HG03460 (cell line): ENCODE measurements at regions not wholly inside any gene's neighbourhood (a gene's known extent, or its start where the extent isn't known, plus 50 kb on each side); places are given as distances from the start of the nearest gene placed in this dataset.
"Not testable (repeated sequence)": the region's sequence is repeated elsewhere in the genome, so short reads cannot be mapped to it uniquely, and the experiment has no call there.

Experiments
- ATAC-seq: cut with Tn5 transposase; IDR thresholded peaks from one replicate; pipeline ENCODE4 v1.9.1; 2021; ENCODE audit not compliant: unreplicated experiment

DNA sequence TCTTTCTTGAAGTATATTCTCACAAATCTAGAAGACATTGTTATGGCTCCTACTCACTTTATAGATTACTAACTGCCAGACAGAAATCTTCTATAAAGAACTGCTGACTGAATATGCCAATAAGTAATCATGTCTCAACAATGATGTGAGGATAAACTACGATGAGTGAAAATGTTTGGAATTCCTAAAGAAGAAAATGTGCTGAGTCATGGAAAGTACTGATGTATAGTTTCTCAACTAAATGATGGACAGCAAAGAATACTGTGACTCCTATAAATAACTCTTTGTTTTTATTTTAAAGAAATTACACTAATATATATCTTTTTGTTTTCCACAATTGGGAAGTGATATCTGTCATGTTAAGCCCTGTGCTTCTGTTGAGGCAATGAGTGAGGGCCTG, 232.9 kb downstream of the LNPK start:
- no peak for ATAC-seq

DNA sequence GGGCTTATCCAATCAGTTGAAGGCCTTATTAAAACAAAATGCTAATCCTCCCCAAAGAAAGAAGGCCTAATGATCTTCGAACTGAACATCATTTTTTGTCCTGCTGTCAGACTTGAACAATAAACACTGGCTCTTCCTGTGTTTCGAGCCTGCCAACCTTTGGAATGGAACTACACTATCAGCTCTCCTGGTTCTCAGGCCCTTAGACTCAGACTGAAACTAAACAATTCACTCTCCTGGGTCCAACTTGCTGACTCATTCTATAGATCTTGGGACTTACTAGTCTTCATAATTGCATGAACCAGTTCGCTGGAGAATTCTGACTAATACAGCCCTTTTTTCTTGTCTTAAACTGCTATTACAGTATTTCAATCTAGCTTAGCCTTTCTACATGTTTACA, 235.2 kb downstream of the LNPK start:
- ATAC-seq, result no peak

GRCh38 chr2:175755656-175756386, 246.2 kb downstream of the LNPK start:
- ATAC-seq, result no peak

- no peak for ATAC-seq
Measured at GRCh38 chr2:175755169-175755568, 246.9 kb downstream of the LNPK start.

GRCh38 chr2:175750195-175750594, 251.9 kb downstream of the LNPK start:
- no peak for ATAC-seq

DNA sequence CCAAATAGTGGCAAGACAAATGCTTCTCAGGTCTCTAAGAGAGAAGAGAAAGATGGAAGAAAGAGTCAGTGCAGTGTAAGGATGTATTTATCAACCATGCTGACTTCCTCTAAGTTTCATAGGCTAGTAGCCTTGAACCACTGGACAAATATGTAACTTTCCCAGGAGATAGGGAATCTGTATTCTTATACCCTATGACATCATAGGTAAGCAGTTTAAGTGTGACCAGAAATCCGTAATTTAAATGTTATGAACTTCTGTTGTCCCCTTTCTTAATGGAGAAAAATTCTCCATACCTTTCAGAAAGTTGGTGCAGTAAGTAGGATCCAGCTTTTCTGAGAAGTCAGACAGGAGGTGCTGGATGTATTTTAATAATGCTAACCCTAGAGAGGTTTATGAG, 256.2 kb downstream of the LNPK start:
- ATAC-seq, result no peak

GRCh38 chr2:175744000-175744399, 258.1 kb downstream of the LNPK start:
- no peak for ATAC-seq

- no peak for ATAC-seq
Measured at GRCh38 chr2:175743011-175743410, 259.1 kb downstream of the LNPK start.

DNA sequence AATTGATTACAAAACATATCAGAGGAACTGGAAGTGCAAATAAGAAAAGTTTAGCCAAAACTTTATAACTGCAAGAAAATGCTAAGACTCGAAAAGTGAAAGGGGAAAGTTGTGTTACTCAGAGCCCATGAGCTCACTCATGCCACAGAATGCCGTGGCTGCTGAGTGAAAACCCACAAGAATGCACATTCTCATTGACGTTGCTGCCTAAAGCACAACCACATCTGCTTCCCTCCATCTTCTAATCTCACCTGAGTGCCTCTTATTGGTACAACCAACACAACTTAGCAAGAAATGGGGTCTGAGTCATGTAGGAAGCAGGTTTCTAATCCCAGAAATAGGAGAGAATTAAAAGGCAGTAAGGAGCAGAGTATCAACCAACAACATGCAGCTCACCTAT, 259.7 kb downstream of the LNPK start:
- ATAC-seq, result no peak

- no peak for ATAC-seq
Measured at GRCh38 chr2:175741164-175741563, 260.9 kb downstream of the LNPK start.

DNA sequence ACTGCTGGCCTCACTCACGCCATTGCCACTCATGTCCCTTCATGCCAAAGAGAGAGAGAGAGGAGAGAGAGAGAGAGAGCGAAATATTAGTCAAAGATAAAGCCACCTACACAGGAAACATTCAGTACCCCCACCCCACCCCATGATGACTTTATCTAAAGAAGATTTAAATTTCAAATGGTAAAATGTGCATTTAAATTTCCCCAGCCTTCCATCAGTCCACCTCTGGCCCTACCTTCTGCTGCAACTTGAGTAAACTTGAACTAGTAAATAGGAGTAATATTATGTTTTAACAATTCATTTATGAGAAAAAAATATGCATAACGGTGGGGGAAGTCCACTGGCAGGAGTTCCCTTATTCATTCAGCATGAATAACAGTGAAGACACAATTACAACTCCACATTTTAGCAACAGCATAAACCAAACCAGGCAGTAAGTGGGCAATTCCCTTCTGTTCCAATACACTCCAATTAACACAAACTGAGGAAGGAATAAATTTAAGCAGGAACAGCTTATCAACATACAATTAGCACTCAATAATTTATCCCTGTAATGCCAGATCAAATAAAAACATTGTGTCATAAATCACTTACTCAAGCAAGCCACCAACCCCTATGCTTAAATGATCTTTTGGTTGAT, 264.2 kb downstream of the LNPK start:
- no peak for ATAC-seq

- no peak for ATAC-seq
Measured at GRCh38 chr2:175734686-175735085, 267.4 kb downstream of the LNPK start.

DNA sequence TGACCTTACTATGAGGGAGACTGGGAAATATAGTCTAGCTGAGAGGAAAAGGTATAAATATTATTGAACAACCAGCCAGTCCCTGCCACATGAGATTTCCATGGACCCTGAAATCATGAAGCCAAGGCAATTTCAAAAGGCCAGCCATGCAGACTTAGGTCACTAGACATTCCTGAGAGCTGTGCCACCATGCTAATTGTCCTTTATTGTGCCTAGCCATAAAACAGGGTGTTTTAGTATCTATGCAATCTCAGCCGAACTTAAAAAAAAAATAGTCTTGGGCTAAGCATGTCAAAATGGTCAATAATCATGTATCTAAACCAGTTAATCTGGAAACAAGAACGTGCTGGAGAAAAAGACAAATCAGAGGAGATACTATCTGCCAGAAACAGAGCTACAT, 269.5 kb downstream of the LNPK start:
- no peak for ATAC-seq

DNA sequence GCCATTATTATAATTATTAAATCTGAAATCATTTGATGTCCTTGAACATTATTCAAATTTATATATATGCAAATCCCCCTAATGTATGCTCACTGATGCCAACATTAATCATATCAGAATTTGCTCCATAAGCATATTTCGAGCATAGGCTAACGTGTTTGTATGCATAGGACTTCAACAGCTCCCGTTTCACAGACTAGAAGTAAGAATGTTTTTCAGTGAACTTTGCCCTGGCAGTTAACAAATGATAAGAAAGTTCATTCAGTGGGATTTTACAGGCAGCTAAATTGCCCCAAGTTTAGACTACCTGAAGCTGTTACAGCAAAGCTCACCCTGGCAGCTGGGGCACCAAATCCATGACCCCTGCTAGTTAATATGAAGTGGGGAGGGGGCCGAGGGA, 272.0 kb downstream of the LNPK start:
- no peak for ATAC-seq

DNA sequence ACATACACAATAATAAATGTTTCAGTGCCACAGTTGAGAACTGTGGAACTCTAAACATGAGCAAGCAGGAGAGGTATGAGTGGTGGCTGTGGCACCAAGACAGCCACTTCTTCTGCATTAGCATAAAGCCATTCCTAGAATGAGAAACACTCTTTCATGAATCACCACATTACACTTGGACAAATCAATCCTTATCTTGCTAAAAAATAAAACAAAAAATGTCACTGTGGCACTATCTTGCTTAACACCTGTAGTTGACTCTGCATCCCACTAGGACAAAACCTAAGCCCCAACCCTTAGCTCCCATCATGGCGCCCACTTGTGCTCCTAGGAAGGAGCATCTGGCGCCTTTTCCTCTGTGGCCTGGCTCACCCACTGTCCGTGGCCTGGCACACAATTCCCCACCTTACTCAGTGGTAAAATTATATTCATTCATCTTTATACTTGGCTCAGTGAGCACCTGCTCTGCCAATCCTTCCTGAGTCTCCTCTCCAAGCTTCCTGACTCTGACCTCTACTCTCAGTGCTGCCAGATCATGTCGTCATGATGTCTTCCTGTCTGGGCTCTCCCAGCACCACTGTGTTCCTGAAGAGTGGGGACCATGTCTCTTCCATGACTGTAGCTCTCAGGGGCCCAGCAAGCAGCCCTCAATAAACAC, 272.9 kb downstream of the LNPK start:
- no peak for ATAC-seq

GRCh38 chr2:175728032-175728431, 274.0 kb downstream of the LNPK start:
- ATAC-seq, result no peak

- no peak for ATAC-seq
Measured at GRCh38 chr2:175726223-175726622, 275.8 kb downstream of the LNPK start.

DNA sequence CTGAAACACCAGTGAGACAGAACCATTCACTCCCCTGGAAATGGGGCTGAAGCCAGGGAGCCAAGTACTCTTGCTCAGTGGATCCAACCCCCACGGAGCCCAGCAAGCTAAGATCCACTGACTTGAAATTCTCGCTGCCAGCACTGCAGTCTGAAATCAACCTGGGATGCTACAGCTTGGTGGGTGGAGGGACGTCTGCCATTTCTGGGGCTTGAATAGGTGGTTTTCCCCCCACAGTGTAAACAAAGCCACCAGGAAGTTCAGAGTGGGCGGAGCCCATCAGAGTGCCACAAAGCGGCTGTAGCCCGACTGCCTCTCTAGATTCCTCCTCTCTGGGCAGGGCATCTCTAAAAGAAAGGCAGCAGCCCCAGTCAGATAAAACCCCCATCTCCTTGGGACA, 292.8 kb downstream of the LNPK start:
- no peak for ATAC-seq

- no peak for ATAC-seq
Measured at GRCh38 chr2:175707322-175707721, 294.7 kb downstream of the LNPK start.

DNA sequence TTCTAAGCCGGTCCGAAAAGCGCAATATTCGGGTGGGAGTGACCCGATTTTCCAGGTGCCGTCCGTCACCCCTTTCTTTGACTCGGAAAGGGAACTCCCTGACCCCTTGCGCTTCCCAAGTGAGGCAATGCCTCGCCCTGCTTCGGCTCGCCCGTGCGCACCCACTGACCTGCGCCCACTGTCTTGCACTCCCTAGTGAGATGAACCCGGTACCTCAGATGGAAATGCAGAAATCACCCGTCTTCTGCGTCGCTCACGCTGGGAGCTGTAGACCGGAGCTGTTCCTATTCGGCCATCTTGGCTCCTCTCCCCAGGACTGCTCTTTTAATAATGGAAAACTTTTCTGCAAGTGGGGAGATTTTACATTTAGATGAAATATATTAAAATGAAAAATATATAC, 297.5 kb downstream of the LNPK start:
- ATAC-seq, result not testable (repeated sequence)

DNA sequence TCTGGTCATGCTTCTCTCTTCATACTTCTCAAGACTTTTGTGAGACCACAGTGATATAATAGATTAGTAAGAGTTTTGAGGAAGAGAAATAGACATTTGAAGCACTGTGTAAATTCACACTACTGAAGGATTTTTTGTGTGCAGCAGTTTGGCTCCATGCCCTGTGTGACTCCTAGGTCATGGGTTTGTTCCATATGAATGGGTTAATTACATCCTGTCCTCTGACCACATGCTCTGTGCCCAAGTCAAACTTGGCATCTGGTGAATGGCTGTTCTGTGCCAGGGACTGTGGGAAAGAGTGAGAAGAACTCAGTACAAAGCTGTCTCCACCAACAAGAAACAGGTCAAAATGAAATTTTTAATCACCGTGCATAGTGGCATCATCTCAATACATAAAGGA, 304.0 kb downstream of the LNPK start:
- ATAC-seq, result no peak

DNA sequence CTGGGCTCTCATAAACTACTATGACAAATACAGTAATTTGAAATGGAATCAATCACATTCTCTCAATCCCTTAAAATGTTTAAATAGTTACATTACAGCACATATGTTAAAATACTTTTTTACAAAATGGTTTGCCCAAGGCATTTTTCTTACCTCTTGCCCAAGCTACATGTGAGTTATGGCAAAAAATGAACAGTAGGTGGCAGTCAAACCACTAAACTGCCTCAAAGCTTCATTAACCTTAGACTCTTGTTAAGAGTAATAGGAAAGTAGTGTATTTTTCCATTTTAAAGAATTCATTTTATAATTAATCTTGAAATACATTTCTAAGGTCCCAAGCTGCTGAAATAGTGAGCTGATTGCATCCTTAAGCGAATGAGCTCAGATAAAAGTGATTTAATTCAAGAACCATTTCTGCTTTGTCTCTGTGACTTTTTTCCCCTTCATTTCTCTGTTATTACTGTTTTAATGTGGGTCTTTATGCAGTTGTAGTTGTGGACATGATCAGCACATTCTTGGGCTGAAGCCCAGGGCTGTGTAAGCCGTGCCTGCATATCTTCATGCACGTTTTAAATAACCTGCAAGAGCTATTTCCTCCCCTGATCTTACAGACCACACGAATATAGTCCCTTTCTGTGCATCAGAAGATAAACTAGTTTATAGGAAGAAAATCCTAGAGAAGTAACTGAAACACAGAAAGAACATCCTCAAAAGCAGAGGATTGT, 311.8 kb downstream of the LNPK start:
- no peak for ATAC-seq
